Thyroid gland (tissue), 4 donors: ENCODE measurements at regions not wholly inside any gene's neighbourhood (a gene's known extent, or its start where the extent isn't known, plus 50 kb on each side); places are given as distances from the start of the nearest gene placed in this dataset.

Experiments
- CTCF ChIP-seq, 6 experiments: fragments of 200-600 bp in 3 of 6; fragments of 450-650 bp in 3 of 6; sonication (generic) in 3 of 6; IDR thresholded peaks; one replicate each; pipeline ENCODE4 v1.5.1; 2016 to 2019; ENCODE audit warnings: antibody characterized with exemption in 6 of 6, mild to moderate bottlenecking in 2 of 6, inconsistent platforms in 1 of 6, moderate library complexity in 1 of 6
- POLR2A ChIP-seq, 2 donors: fragments of 450-650 bp; IDR thresholded peaks; one replicate each; pipeline ENCODE4 v1.6.1; 2017; ENCODE audit warnings: antibody characterized with exemption in 2 of 2, mild to moderate bottlenecking in 2 of 2, moderate library complexity in 1 of 2

- TF ChIP-seq POLR2A (IDR thresholded peaks at IDR 0.05): no peak
- no peak for TF ChIP-seq CTCF (IDR thresholded peaks at IDR 0.05)
Observed at GRCh38 chr1:73903092-73903491, 294.9 kb downstream of the LRRIQ3 start.
